ENCODE measurements at regions not wholly inside any gene's neighbourhood (a gene's known extent, or its start where the extent isn't known, plus 50 kb on each side); places are given as distances from the start of the nearest gene placed in this dataset.

GRCh38 chrY:15559169-15559568, 1034.8 kb downstream of the NLGN4Y start:
- TF ChIP-seq POLR2A (IDR thresholded peaks at IDR 0.05; ENCODE audit: low read depth): no peak
- TF ChIP-seq EP300 (IDR thresholded peaks at IDR 0.05): no peak

All from esophagus muscularis mucosa (tissue), 2 donors.